Osteoblast (primary cell): ENCODE measurements at regions not wholly inside any gene's neighbourhood (a gene's known extent, or its start where the extent isn't known, plus 50 kb on each side); places are given as distances from the start of the nearest gene placed in this dataset.

Experiments used
- DNase-seq: peaks from one replicate; pipeline ENCODE4 v3.0.0; 2011; ENCODE audit warnings: low spot score, mixed read lengths; ENCODE audit not compliant: insufficient read length; ENCODE audit errors: missing footprints
- H2AFZ ChIP-seq: 2 replicates; pipeline ENCODE4 v1.6.0; 2011; ENCODE audit warnings: mild to moderate bottlenecking, low read length
- H3K27ac ChIP-seq: 2 replicates; pipeline ENCODE4 v1.5.1; 2011; ENCODE audit warnings: mild to moderate bottlenecking, low read depth, low read length, moderate library complexity
- H3K27me3 ChIP-seq: 2 replicates; pipeline ENCODE4 v1.6.0; 2012; ENCODE audit warnings: mild to moderate bottlenecking, control low read depth, inconsistent platforms, low read length, moderate library complexity; ENCODE audit not compliant: insufficient read depth
- H3K36me3 ChIP-seq: 2 replicates; pipeline ENCODE4 v1.5.1; 2011; ENCODE audit warnings: mild to moderate bottlenecking, low read length, control low read depth, moderate library complexity; ENCODE audit not compliant: insufficient read depth
- H3K4me1 ChIP-seq: 2 replicates; pipeline ENCODE4 v1.5.1; 2011; ENCODE audit warnings: mild to moderate bottlenecking, low read length, control low read depth, moderate library complexity; ENCODE audit not compliant: insufficient read depth
- H3K4me2 ChIP-seq: 2 replicates; pipeline ENCODE4 v1.6.0; 2011; ENCODE audit warnings: mild to moderate bottlenecking, low read length; ENCODE audit not compliant: insufficient read depth
- H3K4me3 ChIP-seq: fragments of 200-600 bp; sonication (generic); 3 replicates; pipeline ENCODE4 v1.5.1; 2012; ENCODE audit warnings: mild to moderate bottlenecking, low read length, inconsistent platforms; ENCODE audit not compliant: insufficient read depth
- H3K79me2 ChIP-seq: 2 replicates; pipeline ENCODE4 v1.6.0; 2012; ENCODE audit warnings: mild to moderate bottlenecking, low read length, control low read depth, inconsistent platforms; ENCODE audit not compliant: insufficient read depth
- H3K9me3 ChIP-seq: 2 replicates; pipeline ENCODE4 v1.5.1; 2011; ENCODE audit warnings: low read depth, low read length, control low read depth
- H4K20me1 ChIP-seq: 2 replicates; pipeline ENCODE4 v1.6.0; 2012; ENCODE audit warnings: mild to moderate bottlenecking, low read length, control low read depth; ENCODE audit not compliant: insufficient read depth
- TF ChIP-seq, protein P1 (sequence below): IDR thresholded peaks from 2 replicates; pipeline ENCODE4 v1.5.1; 2011; ENCODE audit warnings: mild to moderate bottlenecking, low read depth, low read length, moderate library complexity; ENCODE audit errors: extremely low read depth

DNA sequence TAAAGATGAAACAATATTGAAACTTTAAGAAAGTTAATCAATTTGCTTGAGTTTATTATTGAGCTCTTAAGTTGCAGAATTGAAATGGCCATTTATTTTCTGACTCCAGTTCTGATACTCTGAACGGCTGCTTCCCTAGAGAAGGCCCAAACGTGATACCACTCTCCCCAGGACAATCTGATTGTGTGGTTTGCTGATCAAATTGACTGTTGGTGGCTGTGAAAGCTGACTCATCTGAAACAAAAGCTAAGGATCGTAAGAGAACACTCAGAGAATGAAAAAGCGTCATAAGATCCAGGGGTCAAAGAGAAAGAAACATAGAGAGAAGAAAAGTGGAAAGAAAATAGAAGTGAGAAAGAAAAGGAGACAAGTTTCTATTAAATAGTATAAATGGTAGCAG lies 147.2 kb downstream of the IZUMO3 start:
- no peak overlapping the region for H3K27ac ChIP-seq
- no peaks in the 10 kb centered on the region for H3K36me3 ChIP-seq
- no peak overlapping the region for H3K4me2 ChIP-seq
- H2AFZ ChIP-seq = no peak overlapping the region
- H3K9me3 ChIP-seq = no peaks in the 10 kb centered on the region
- H4K20me1 ChIP-seq = no peaks in the 10 kb centered on the region
- H3K79me2 ChIP-seq = no peaks in the 10 kb centered on the region
- TF ChIP-seq, protein P1, sequence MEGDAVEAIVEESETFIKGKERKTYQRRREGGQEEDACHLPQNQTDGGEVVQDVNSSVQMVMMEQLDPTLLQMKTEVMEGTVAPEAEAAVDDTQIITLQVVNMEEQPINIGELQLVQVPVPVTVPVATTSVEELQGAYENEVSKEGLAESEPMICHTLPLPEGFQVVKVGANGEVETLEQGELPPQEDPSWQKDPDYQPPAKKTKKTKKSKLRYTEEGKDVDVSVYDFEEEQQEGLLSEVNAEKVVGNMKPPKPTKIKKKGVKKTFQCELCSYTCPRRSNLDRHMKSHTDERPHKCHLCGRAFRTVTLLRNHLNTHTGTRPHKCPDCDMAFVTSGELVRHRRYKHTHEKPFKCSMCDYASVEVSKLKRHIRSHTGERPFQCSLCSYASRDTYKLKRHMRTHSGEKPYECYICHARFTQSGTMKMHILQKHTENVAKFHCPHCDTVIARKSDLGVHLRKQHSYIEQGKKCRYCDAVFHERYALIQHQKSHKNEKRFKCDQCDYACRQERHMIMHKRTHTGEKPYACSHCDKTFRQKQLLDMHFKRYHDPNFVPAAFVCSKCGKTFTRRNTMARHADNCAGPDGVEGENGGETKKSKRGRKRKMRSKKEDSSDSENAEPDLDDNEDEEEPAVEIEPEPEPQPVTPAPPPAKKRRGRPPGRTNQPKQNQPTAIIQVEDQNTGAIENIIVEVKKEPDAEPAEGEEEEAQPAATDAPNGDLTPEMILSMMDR = no peak
- no peak overlapping the region for H3K4me3 ChIP-seq
- H3K27me3 ChIP-seq = no peaks in the 10 kb centered on the region
- DNase-seq = no peak
- H3K4me1 ChIP-seq = no peaks in the 10 kb centered on the region

DNA sequence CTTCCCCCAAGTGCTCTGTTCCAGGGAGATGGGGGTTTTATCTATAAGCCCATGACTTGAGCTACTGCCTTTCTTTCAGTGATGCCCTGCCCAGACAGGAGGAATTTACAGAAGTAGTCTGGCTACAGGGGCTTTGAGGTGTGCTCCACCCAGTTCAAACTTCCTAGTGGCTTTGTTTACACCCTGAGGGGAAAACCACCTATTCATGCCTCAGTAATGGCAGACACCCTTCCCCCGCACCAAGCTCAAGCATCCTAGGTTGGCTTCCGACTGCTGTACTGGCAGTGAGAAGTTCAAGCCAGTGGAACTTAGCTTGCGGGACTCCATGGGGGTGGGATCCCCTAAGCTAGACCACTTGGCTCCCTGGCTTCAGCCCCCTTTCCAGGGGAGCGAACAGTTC lies 154.6 kb downstream of the IZUMO3 start:
- Histone ChIP-seq H3K36me3 (no peaks in the 10 kb centered on the region), H3K27ac (no peak overlapping the region), H3K4me1 (no peaks in the 10 kb centered on the region), H3K4me2 (no peak overlapping the region), H4K20me1 (no peaks in the 10 kb centered on the region), H3K27me3 (no peaks in the 10 kb centered on the region), H3K9me3 (no peaks in the 10 kb centered on the region), H3K4me3 (no peak overlapping the region), H2AFZ (no peak overlapping the region), H3K79me2 (no peaks in the 10 kb centered on the region)
- TF ChIP-seq, protein P1 = no peak
- no peak for DNase-seq

DNA sequence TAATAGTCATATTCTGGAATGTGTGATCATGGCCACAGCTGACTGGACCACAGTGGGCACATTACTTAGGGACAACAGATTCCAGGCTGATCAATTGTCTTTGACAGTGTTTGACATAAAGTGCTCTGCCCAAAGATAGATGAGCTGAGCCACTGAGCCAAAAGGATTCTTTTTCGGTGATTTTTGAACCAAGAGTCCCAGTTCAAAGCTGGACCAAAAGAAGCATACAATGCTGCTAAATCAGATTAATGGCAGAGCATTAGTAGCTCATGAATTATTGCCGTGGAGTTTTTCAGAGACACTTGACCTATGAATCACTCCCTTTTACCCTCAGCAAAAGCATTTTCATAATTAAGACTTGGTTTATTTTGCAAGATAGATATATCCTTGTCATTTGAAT lies 160.6 kb downstream of the IZUMO3 start:
- H3K79me2 ChIP-seq = no peaks in the 10 kb centered on the region
- no peaks in the 10 kb centered on the region for H3K4me1 ChIP-seq
- no peak overlapping the region for H3K27ac ChIP-seq
- H3K9me3 ChIP-seq = peaks cover 4% of the 10 kb centered on the region
- H3K4me3 ChIP-seq = no peak overlapping the region
- H3K36me3 ChIP-seq = no peaks in the 10 kb centered on the region
- H3K4me2 ChIP-seq = no peak overlapping the region
- no peak for DNase-seq
- no peak overlapping the region for H2AFZ ChIP-seq
- H4K20me1 ChIP-seq = no peaks in the 10 kb centered on the region
- no peaks in the 10 kb centered on the region for H3K27me3 ChIP-seq
- TF ChIP-seq, protein P1 = no peak

DNA sequence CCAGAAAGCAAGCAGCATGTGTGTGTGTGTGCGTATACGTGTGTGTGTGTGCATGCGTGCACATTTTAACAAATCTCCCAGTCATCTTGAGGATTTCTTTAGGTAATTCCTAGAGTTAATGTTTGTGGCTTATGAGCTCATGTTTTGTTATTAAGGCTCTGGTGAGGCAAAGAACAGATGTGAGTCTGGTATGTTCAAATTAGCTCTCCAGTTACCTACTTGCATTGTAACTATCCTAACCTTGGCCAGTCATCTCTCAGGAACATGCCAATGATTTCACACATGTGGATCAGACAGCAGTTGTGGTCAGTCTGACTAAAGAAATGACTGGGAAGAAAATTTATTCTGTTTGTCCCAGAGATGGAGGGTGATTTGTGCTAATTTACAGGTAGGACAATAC lies 163.1 kb downstream of the IZUMO3 start:
- H2AFZ ChIP-seq = no peak overlapping the region
- H3K79me2 ChIP-seq = no peaks in the 10 kb centered on the region
- no peaks in the 10 kb centered on the region for H3K27me3 ChIP-seq
- no peak overlapping the region for H3K27ac ChIP-seq
- no peaks in the 10 kb centered on the region for H3K4me1 ChIP-seq
- no peak overlapping the region for H3K4me3 ChIP-seq
- no peak overlapping the region for H3K4me2 ChIP-seq
- no peaks in the 10 kb centered on the region for H3K36me3 ChIP-seq
- TF ChIP-seq, protein P1 = no peak
- peaks cover 4% of the 10 kb centered on the region for H3K9me3 ChIP-seq
- no peak for DNase-seq
- H4K20me1 ChIP-seq = no peaks in the 10 kb centered on the region
